ENCODE measurements at regions not wholly inside any gene's neighbourhood (a gene's known extent, or its start where the extent isn't known, plus 50 kb on each side); places are given as distances from the start of the nearest gene placed in this dataset.

- H3K79me2 ChIP-seq (ENCODE audit: insufficient read depth, low read length): no peaks in the 10 kb centered on the region
- no peak overlapping the region for H2BK120ac ChIP-seq (ENCODE audit: low read depth, low read length, poor library complexity, severe bottlenecking)
- H3K9me3 ChIP-seq (ENCODE audit: control insufficient read depth, low read depth, low read length): no peaks in the 10 kb centered on the region
- no peaks in the 10 kb centered on the region for H3K27me3 Mint-ChIP-seq (ENCODE audit: low read depth)
- H4K5ac ChIP-seq (ENCODE audit: insufficient read length, low read depth, low read length): no peak overlapping the region
- no CpG with 5 or more reads among the region's 2 CpGs for WGBS (ENCODE audit: extremely low coverage, insufficient read length, low lambda C conversion rate)
- DNase-seq: no peak
- no peak overlapping the region for H2AFZ ChIP-seq (ENCODE audit: low read length)
- H2BK5ac ChIP-seq (ENCODE audit: insufficient read length, low read length): no peak overlapping the region
- H3K23me2 ChIP-seq (ENCODE audit: insufficient read length, low read depth, low read length, poor library complexity, severe bottlenecking): no peaks in the 10 kb centered on the region
- no peak overlapping the region for H3K4ac ChIP-seq (ENCODE audit: low read depth, low read length)
- no peak overlapping the region for H2BK20ac ChIP-seq (ENCODE audit: low read depth, low read length, poor library complexity, severe bottlenecking)
- no peaks in the 10 kb centered on the region for H3K9me3 Mint-ChIP-seq
- H3K79me1 ChIP-seq (ENCODE audit: insufficient read depth, low read depth, low read length, poor library complexity, severe bottlenecking): no peaks in the 10 kb centered on the region
- H3K27ac ChIP-seq (ENCODE audit: insufficient read length, low read depth, low read length): no peak overlapping the region
- H3K56ac ChIP-seq (ENCODE audit: insufficient read length, low read depth, low read length): no peak overlapping the region
- H3K9ac ChIP-seq (ENCODE audit: extremely low read depth, insufficient read length, low read length): no peak overlapping the region
- H3K18ac ChIP-seq (ENCODE audit: insufficient read length, low read depth, low read length): no peak overlapping the region
- no peak overlapping the region for H3T11ph ChIP-seq (ENCODE audit: low read length)
- no peak overlapping the region for H4K8ac ChIP-seq (replicated peaks; ENCODE audit: insufficient read length, low read depth, low read length)
- TF ChIP-seq CTCF (conservative IDR thresholded peaks at IDR 0.05): no peak
- H3K23ac ChIP-seq (ENCODE audit: insufficient read length, low read depth, low read length): no peak overlapping the region
- no peak overlapping the region for H4K91ac ChIP-seq (ENCODE audit: insufficient read length, low read depth, low read length)
- no peak overlapping the region for H2BK12ac ChIP-seq (ENCODE audit: insufficient read length, low read depth, low read length)
- no peaks in the 10 kb centered on the region for H4K20me1 ChIP-seq (ENCODE audit: control insufficient read depth, insufficient read depth, insufficient read length)
- no peak overlapping the region for H3K14ac ChIP-seq (ENCODE audit: insufficient read depth, low read length)
- peaks cover 18 to 39% of the 10 kb centered on the region in 2 experiments for H3K4me1 Mint-ChIP-seq
- H3K4me2 ChIP-seq (ENCODE audit: insufficient read depth, insufficient read length, low read length): no peak overlapping the region
- H2AK5ac ChIP-seq (ENCODE audit: insufficient read length, low read length): no peak overlapping the region
- H2BK15ac ChIP-seq (ENCODE audit: low read depth, low read length): no peak overlapping the region
- no peaks in the 10 kb centered on the region for H3K27me3 ChIP-seq (ENCODE audit: insufficient read depth, low read length)
- no peak overlapping the region for H3K27ac Mint-ChIP-seq
- no peak overlapping the region for H3K4me3 Mint-ChIP-seq
- peaks cover 8% of the 10 kb centered on the region; the same call in 1 of the 2 replicates for H3K4me1 ChIP-seq (ENCODE audit: insufficient read depth, low read length)
- H3K36me3 Mint-ChIP-seq (ENCODE audit: insufficient read depth in 1 of 3, low read depth in 3 of 3): no peaks in the 10 kb centered on the region
These were observed 272.9 kb upstream of the FERMT1 start for GRCh38 chr20:6395695-6396094.

Data from H9 (cell line).